GM13977 (cell line): ENCODE measurements at regions not wholly inside any gene's neighbourhood (a gene's known extent, or its start where the extent isn't known, plus 50 kb on each side); places are given as distances from the start of the nearest gene placed in this dataset.

Source experiments
- DNase-seq: peaks from one replicate; pipeline ENCODE4 v3.0.0; 2012; ENCODE audit warnings: low spot score
- CTCF ChIP-seq: IDR thresholded peaks from 2 replicates; pipeline ENCODE4 v1.5.1; 2012; ENCODE audit warnings: mild to moderate bottlenecking, control low read depth; ENCODE audit not compliant: insufficient read depth; ENCODE audit errors: extremely low read depth, missing control alignments
- in situ Hi-C: fragments of 300-500 bp; cut with MboI; formaldehyde crosslinking; loops from one replicate; pipeline ENCODE4 v1.12.0; 2022; ENCODE audit warnings: low sequenced_read_pairs, low pct_unique_long_range_greater_than_20kb, mixed read lengths, inconsistent platforms; ENCODE audit not compliant: unreplicated experiment

- in situ Hi-C loops: no loop called here
- no peak for DNase-seq
- TF ChIP-seq CTCF: no peak
Observed at GRCh38 chr11:98565311-98565710, 455.4 kb upstream of the CNTN5 start.

GRCh38 chr11:98566978-98567377 is 453.8 kb upstream of the CNTN5 start:
- in situ Hi-C loops: no loop called here
- no peak for TF ChIP-seq CTCF
- DNase-seq: no peak

- in situ Hi-C loops: no loop called here
- no peak for TF ChIP-seq CTCF
- no peak for DNase-seq
Observed at GRCh38 chr11:98568013-98568412, 452.7 kb upstream of the CNTN5 start.

- no peak for TF ChIP-seq CTCF
- in situ Hi-C loops: no loop called here
- no peak for DNase-seq
Observed at GRCh38 chr11:98572941-98573340, 447.8 kb upstream of the CNTN5 start.

- no peak for TF ChIP-seq CTCF
- DNase-seq: no peak
- in situ Hi-C loops: no loop called here
Observed at GRCh38 chr11:98587884-98588283, 432.9 kb upstream of the CNTN5 start.

GRCh38 chr11:98589967-98590366 is 430.8 kb upstream of the CNTN5 start:
- in situ Hi-C loops: no loop called here
- no peak for TF ChIP-seq CTCF
- no peak for DNase-seq

GRCh38 chr11:98600103-98600502 is 420.6 kb upstream of the CNTN5 start:
- in situ Hi-C loops: no loop called here
- TF ChIP-seq CTCF: no peak

More at GRCh38 chr11:98600103-98600502, 420.6 kb upstream of the CNTN5 start:
- no peak for DNase-seq
